ENCODE measurements at regions not wholly inside any gene's neighbourhood (a gene's known extent, or its start where the extent isn't known, plus 50 kb on each side); places are given as distances from the start of the nearest gene placed in this dataset.

- Mint-ChIP-seq H3K27ac (no peak overlapping the region), H3K27me3 (no peaks in the 10 kb centered on the region), H3K36me3 (ENCODE audit: low read depth) (no peaks in the 10 kb centered on the region), H3K4me3 (no peak overlapping the region), H3K9me3 (ENCODE audit: low read depth) (no peaks in the 10 kb centered on the region), H3K4me1 (no peaks in the 10 kb centered on the region)
- ChIA-PET CTCF (interaction anchor here (0.5 kb wide), 1 partner anchor 169 kb away, joined by 3 read pairs; no protein-coding TSS in a partner anchor), POLR2A (no interaction called here)
- DNase-seq (no peak), ATAC-seq (no peak)
- intact Hi-C loops (cut with DNase I, micrococcal nuclease): no loop called here
Observed at GRCh38 chr2:153077311-153077710, 358.9 kb downstream of the ARL6IP6 start.

- intact Hi-C loops (cut with DNase I, micrococcal nuclease): no loop called here
- Mint-ChIP-seq H3K4me1 (no peaks in the 10 kb centered on the region), H3K36me3 (ENCODE audit: low read depth) (no peaks in the 10 kb centered on the region), H3K27me3 (no peaks in the 10 kb centered on the region), H3K4me3 (no peak overlapping the region), H3K9me3 (ENCODE audit: low read depth) (no peaks in the 10 kb centered on the region), H3K27ac (no peak overlapping the region)
- DNase-seq (no peak), ATAC-seq (no peak)
- ChIA-PET CTCF (interaction anchor here (0.7 kb wide), 1 partner anchor 1046 kb away, joined by 3 read pairs; no protein-coding TSS in a partner anchor), POLR2A (no interaction called here)
Observed at GRCh38 chr2:153074207-153074606, 355.8 kb downstream of the ARL6IP6 start.

GRCh38 chr2:153072813-153073212 lies 354.4 kb downstream of the ARL6IP6 start:
- ATAC-seq (no peak), DNase-seq (no peak)
- ChIA-PET CTCF (no interaction called here), POLR2A (no interaction called here)
- no peak overlapping the region for H3K4me3 Mint-ChIP-seq
- intact Hi-C loops (cut with DNase I, micrococcal nuclease): no loop called here
- H3K4me1 Mint-ChIP-seq: no peaks in the 10 kb centered on the region
- no peaks in the 10 kb centered on the region for H3K9me3 Mint-ChIP-seq (ENCODE audit: low read depth)
- H3K27ac Mint-ChIP-seq: no peak overlapping the region
- H3K36me3 Mint-ChIP-seq (ENCODE audit: low read depth): no peaks in the 10 kb centered on the region
- no peaks in the 10 kb centered on the region for H3K27me3 Mint-ChIP-seq

GRCh38 chr2:153072077-153072476 lies 353.7 kb downstream of the ARL6IP6 start:
- Mint-ChIP-seq H3K4me1 (no peaks in the 10 kb centered on the region), H3K27ac (no peak overlapping the region), H3K9me3 (ENCODE audit: low read depth) (no peaks in the 10 kb centered on the region), H3K27me3 (no peaks in the 10 kb centered on the region), H3K4me3 (no peak overlapping the region), H3K36me3 (ENCODE audit: low read depth) (no peaks in the 10 kb centered on the region)
- ChIA-PET CTCF (no interaction called here), POLR2A (no interaction called here)
- intact Hi-C loops (cut with DNase I, micrococcal nuclease): no loop called here
- ATAC-seq: no peak
- DNase-seq: no peak

DNA sequence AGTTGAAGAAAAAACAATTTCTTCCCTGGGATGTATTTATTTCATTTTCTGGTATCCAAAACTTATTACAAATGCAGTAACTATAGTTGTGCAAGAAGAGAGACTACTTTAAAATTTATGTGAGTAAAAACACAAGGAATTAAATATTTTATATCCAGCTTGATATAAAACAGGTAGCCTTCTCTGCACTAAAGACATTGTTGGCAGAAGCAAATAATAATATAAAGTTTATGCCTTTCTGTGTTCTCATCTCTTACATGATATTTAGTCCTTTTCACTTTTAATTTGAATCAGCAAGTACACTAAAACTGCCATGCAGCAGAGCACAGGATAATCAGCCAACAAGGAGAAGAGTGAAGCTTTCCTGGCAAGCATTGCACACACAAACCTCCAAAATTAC lies 352.7 kb downstream of the ARL6IP6 start:
- Mint-ChIP-seq H3K4me3 (no peak overlapping the region), H3K9me3 (ENCODE audit: low read depth) (no peaks in the 10 kb centered on the region), H3K4me1 (no peaks in the 10 kb centered on the region), H3K27ac (no peak overlapping the region), H3K27me3 (no peaks in the 10 kb centered on the region), H3K36me3 (ENCODE audit: low read depth) (no peaks in the 10 kb centered on the region)
- DNase-seq (no peak), ATAC-seq (no peak)
- intact Hi-C loops (cut with DNase I, micrococcal nuclease): no loop called here
- ChIA-PET CTCF (no interaction called here), POLR2A (no interaction called here)

DNA sequence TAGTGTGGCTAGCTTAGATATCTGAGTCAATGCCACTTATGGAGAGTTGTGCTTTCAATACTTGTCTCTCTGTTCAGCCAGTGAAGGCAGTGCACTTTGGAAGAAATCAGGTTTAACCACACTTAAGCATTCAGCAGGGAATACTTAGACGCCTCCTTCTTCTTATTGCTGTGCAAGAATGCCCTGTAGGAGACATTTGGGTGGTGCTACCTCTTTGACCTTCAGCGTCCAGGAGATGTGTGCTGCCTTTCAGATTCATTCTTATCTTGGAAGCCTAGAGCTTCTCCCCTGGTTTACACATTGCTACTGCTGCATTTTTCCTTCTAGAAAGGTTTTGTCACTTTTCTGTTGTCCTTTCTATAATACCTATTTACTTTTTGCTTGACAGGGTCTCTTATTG lies 350.5 kb downstream of the ARL6IP6 start:
- DNase-seq (no peak), ATAC-seq (no peak)
- CTCF ChIA-PET: no interaction called here
- H3K27me3 Mint-ChIP-seq: no peaks in the 10 kb centered on the region
- no peak overlapping the region for H3K4me3 Mint-ChIP-seq
- H3K9me3 Mint-ChIP-seq (ENCODE audit: low read depth): no peaks in the 10 kb centered on the region
- no peaks in the 10 kb centered on the region for H3K36me3 Mint-ChIP-seq (ENCODE audit: low read depth)
- POLR2A ChIA-PET: no interaction called here
- no peaks in the 10 kb centered on the region for H3K4me1 Mint-ChIP-seq
- H3K27ac Mint-ChIP-seq: no peak overlapping the region
- intact Hi-C loops (cut with DNase I, micrococcal nuclease): no loop called here

GRCh38 chr2:153068052-153068451 lies 349.6 kb downstream of the ARL6IP6 start:
- DNase-seq (no peak), ATAC-seq (no peak)
- Mint-ChIP-seq H3K36me3 (ENCODE audit: low read depth) (no peaks in the 10 kb centered on the region), H3K9me3 (ENCODE audit: low read depth) (no peaks in the 10 kb centered on the region), H3K27me3 (no peaks in the 10 kb centered on the region), H3K4me1 (no peaks in the 10 kb centered on the region), H3K27ac (no peak overlapping the region), H3K4me3 (no peak overlapping the region)
- intact Hi-C loops (cut with DNase I, micrococcal nuclease): no loop called here
- CTCF ChIA-PET: no interaction called here
- POLR2A ChIA-PET: no interaction called here

- H3K27me3 Mint-ChIP-seq: no peaks in the 10 kb centered on the region
- intact Hi-C loops (cut with DNase I, micrococcal nuclease): no loop called here
- H3K27ac Mint-ChIP-seq: no peak overlapping the region
- DNase-seq (no peak), ATAC-seq (no peak)
- POLR2A ChIA-PET: no interaction called here
- H3K36me3 Mint-ChIP-seq (ENCODE audit: low read depth): no peaks in the 10 kb centered on the region
- CTCF ChIA-PET: interaction anchor here (0.9 kb wide), 1 partner anchor 16 kb away, joined by 3 read pairs; no protein-coding TSS in a partner anchor
- H3K9me3 Mint-ChIP-seq (ENCODE audit: low read depth): no peaks in the 10 kb centered on the region
- H3K4me1 Mint-ChIP-seq: no peaks in the 10 kb centered on the region
- no peak overlapping the region for H3K4me3 Mint-ChIP-seq
Observed at GRCh38 chr2:153059338-153060052, 341.1 kb downstream of the ARL6IP6 start.

GRCh38 chr2:153057743-153058142 lies 339.3 kb downstream of the ARL6IP6 start:
- Mint-ChIP-seq H3K4me1 (no peaks in the 10 kb centered on the region), H3K27ac (no peak overlapping the region), H3K36me3 (ENCODE audit: low read depth) (no peaks in the 10 kb centered on the region), H3K27me3 (no peaks in the 10 kb centered on the region), H3K9me3 (ENCODE audit: low read depth) (no peaks in the 10 kb centered on the region), H3K4me3 (no peak overlapping the region)
- no peak for DNase-seq
- intact Hi-C loops (cut with DNase I, micrococcal nuclease): no loop called here
- ChIA-PET POLR2A (no interaction called here), CTCF (interaction anchor here (0.6 kb wide), 1 partner anchor 1026 kb away, joined by 4 read pairs; no protein-coding TSS in a partner anchor)
- no peak for ATAC-seq

GRCh38 chr2:153055182-153055581 lies 336.8 kb downstream of the ARL6IP6 start:
- Mint-ChIP-seq H3K4me1 (no peaks in the 10 kb centered on the region), H3K36me3 (ENCODE audit: low read depth) (no peaks in the 10 kb centered on the region), H3K9me3 (ENCODE audit: low read depth) (no peaks in the 10 kb centered on the region), H3K27ac (no peak overlapping the region), H3K27me3 (no peaks in the 10 kb centered on the region), H3K4me3 (no peak overlapping the region)
- POLR2A ChIA-PET: no interaction called here
- intact Hi-C loops (cut with DNase I, micrococcal nuclease): no loop called here
- ATAC-seq (no peak), DNase-seq (no peak)
- CTCF ChIA-PET: interaction anchor here (0.6 kb wide), 1 partner anchor 1230 kb away, joined by 3 read pairs; no protein-coding TSS in a partner anchor

- Mint-ChIP-seq H3K27ac (no peak overlapping the region), H3K4me3 (no peak overlapping the region), H3K36me3 (ENCODE audit: low read depth) (no peaks in the 10 kb centered on the region), H3K27me3 (no peaks in the 10 kb centered on the region), H3K4me1 (no peaks in the 10 kb centered on the region), H3K9me3 (ENCODE audit: low read depth) (no peaks in the 10 kb centered on the region)
- CTCF ChIA-PET: no interaction called here
- DNase-seq: no peak
- no peak for ATAC-seq
- intact Hi-C loops (cut with DNase I, micrococcal nuclease): no loop called here
- POLR2A ChIA-PET: no interaction called here
Observed at GRCh38 chr2:153052807-153053559, 334.6 kb downstream of the ARL6IP6 start.

DNA sequence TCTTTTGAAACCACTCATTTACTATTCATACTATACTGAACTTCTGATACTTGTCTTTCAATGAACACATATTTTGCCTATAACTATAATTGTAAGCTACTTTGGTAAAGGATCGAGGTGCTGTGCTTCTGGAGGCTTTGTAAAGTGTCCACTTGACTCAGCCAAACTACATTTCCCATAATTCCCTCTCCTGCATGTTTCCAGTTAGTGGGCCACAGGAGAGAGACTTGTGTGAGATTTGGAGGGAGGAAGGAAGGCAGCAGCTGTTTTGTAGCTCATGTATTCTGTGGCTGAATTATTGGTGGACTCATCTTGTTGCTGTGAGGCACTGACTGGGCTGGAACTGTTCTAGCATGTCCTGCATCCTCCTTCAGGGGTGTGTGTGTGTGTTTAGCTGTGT lies 328.8 kb downstream of the ARL6IP6 start:
- Mint-ChIP-seq H3K4me3 (no peak overlapping the region), H3K27ac (no peak overlapping the region), H3K27me3 (no peaks in the 10 kb centered on the region), H3K4me1 (no peaks in the 10 kb centered on the region), H3K9me3 (ENCODE audit: low read depth) (no peaks in the 10 kb centered on the region), H3K36me3 (ENCODE audit: low read depth) (no peaks in the 10 kb centered on the region)
- intact Hi-C loops (cut with DNase I, micrococcal nuclease): no loop called here
- ATAC-seq: no peak
- ChIA-PET POLR2A (no interaction called here), CTCF (no interaction called here)
- no peak for DNase-seq

Data from activated CD4-positive, alpha-beta T cell treated with anti-CD3 and anti-CD28 coated beads for 36 hours (primary cell).